GM18951 (cell line): ENCODE measurements at regions not wholly inside any gene's neighbourhood (a gene's known extent, or its start where the extent isn't known, plus 50 kb on each side); places are given as distances from the start of the nearest gene placed in this dataset.

ENCODE experiments used
- POLR2A ChIP-seq: IDR thresholded peaks from 4 replicates; pipeline ENCODE4 v1.6.1; 2011; ENCODE audit warnings: mild to moderate bottlenecking; ENCODE audit not compliant: insufficient read length, insufficient read depth; ENCODE audit errors: extremely low read depth
- in situ Hi-C: fragments of 300-500 bp; cut with MboI; formaldehyde crosslinking; loops from one replicate; pipeline ENCODE4 v1.12.0; 2022; ENCODE audit warnings: low sequenced_read_pairs, mixed read lengths, inconsistent platforms; ENCODE audit not compliant: unreplicated experiment

DNA sequence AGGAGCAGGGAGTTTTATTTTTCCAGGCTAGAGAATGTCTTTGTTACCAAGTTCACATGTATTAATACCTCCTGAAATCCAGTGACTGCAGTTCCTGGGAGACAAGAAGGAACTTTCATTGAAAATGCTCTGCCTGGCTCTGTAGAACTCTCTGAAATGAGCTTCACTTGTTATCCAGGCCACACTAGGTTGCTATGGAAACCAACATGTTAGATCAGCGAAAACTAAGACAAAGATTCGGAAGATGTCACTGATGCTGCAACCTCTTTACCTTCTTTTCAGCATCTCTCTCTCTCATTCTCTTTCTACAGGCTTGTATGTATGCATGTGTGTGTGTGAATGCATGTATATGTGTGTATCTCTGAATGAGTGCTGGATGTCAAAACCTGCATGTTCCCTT lies 218.5 kb downstream of the TRIB2 start:
- TF ChIP-seq POLR2A: no peak
- in situ Hi-C loops: no loop called here

DNA sequence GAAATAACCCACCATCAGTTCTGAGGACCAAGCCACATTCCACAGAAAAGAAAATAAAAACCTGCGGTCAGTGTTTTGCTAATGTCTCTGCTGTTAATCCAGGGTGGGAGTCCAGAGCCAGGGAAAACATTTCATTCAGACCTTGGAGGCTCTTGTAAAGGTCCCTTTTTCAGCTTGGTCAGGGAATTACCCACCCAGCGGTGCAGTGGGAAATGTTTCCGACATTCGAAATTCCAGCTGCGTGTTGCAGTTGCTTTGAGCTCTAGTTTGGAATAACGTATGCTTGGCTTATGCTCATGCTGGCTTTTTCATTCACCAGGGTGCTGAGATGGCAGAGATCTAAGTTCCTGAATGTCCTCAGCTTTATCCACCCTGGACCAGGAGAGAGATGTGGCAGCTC lies 219.1 kb downstream of the TRIB2 start:
- in situ Hi-C loops: no loop called here

DNA sequence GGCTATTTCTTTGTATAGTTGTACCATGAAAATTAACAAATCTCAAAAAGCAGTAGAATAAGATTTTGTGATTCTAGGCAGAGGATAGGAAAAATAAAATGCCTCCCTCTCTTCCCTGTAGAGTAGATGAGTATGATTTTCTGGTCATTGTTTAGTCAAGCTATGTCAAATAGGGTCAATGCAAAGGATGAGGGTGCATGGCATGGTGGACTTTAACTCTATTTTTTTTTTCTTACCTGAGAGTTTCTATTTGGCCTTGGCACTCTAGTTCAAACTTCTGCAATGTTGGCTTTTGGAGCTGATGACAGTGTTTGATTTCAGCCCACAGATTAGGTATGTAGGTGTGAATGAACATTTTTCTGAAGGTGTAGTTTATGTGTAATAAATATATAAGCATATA lies 224.5 kb downstream of the TRIB2 start:
- in situ Hi-C loops: no loop called here
- no peak for TF ChIP-seq POLR2A

More for the DNA sequence above, 219.1 kb downstream of the TRIB2 start:
- TF ChIP-seq POLR2A: no peak

DNA sequence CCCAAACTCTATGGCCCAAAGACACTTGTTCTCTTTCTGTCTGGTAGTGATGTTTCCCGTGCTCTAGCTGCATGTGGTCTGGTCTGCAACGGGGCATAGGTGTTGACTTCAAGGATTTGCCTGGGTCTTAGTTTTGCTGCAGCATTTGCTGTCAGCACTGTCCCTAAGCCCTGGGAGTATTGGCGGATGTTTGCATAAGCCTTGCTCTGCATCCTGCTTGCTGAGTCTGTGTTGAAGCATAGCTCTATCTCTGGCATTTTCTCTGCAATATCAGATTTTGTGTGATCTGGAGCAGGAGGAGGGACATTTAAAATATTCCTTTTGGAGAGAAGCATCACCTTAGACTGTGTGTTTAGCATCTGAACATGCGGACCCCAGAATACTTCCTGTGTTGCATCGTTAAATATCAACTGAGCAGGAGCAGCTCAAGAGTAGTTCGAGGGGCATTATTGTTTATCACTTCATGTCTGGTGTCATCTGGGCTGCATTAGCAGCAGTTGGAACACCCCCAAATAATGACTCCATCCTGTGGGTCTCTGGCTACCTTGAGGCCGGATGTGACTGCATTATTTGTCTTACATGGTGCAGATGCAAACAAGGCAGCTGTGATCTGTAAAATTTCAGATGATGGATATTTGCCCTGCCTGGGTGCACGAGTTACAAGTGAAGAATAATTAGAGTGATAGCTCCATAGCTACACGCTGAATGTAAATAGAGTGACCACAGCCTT lies 231.7 kb downstream of the TRIB2 start:
- TF ChIP-seq POLR2A: no peak
- in situ Hi-C loops: no loop called here

DNA sequence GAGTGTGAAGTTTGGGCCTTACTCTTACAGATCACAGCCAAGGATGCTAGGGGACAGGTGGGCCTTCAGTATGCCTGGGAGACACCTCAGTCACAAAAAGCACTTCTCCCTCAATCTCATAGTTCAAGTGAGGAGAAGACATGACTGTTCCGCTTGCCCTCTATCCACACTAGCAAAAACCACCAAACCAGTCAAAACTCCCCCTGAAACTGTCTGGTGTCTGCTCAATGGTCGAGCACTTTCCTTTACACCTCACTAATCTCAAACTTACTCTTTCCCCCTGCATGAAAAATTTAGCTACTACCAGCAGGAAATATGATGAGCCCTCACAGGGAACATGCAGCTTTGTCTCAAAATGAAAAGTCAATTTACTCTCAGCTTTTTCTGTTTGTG lies 232.2 kb downstream of the TRIB2 start:
- in situ Hi-C loops: no loop called here
- TF ChIP-seq POLR2A: no peak

DNA sequence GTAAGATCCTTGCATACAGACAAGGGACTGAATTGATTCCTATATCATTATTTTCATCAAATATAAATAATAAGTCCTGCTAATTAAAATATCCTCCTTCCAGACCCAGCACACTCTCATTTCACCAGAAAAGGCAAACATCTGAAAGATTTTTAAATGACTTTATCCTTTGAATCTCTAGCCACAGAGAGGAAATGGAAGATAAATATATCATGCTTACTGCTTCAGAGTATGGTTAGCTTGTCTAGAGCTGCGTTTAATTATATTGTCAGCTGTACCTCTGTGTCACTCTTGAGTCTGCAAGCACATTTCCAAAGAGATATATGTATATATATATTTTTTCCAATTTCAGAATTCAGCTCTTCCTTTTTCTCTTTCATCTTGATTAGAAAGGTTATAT lies 232.7 kb downstream of the TRIB2 start:
- TF ChIP-seq POLR2A: no peak
- in situ Hi-C loops: no loop called here

DNA sequence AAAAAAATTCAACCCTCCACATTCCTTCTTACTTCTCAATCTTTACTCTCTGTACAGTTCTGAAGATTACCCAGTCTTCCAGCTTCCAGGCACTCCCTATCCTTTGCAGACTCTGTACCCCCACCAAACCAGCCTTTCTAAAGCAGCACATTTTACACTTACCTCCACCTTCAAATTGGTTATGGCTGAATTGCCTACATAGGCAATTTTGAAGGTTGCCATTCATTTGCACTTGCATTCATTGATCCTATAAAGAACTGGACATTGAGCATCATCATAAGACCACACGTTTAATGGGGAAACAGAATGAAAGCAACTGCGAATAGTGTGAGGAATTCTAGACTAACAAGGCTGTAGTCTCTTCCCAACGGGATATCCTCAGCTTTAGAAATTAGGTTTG lies 233.4 kb downstream of the TRIB2 start:
- in situ Hi-C loops: no loop called here
- no peak for TF ChIP-seq POLR2A

DNA sequence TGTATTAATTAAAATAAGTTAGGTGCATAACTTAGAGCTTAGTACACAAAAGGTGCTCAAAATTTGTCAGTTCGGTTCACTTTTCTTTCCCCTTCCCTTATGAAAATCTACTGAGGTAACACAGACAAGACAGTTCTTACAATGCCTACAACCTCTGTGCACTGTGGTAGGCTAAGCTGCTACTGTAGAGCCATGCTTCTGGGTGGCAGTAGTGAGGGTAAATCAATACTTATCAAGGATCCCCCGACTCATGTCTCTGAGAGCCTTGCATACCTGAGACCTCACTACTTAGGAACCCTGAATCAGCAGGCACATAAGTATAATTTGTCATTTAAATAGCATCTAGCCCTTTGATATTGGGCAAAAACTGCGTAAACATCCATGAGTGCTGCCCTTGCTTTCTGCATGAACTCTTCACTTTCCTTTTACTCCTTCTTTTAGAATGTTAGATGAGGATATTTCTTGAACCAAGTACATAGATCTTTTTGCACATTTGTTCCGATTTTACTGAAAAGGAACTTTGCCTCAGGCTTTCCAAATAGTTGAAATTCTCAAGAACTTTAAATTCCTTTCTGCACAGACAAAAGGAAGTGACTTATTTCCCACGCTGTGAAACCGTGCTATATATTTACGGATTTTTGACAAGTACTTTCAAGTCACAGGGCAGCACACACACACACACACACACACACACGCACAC lies 234.4 kb downstream of the TRIB2 start:
- in situ Hi-C loops: no loop called here
- TF ChIP-seq POLR2A: no peak

DNA sequence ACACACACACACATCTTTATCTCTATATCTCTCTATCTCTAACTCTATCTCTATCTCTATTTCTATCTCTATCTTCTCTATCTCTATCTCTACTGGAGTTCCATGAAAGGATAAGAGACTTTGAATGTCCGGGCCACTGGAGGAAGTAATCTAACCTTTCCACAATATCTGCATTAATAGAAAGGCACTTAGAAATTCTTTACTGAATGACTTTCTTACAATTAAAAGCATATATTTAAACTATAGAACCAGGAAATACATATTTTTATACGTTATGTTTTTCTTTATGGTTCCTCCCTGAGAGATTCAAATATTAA lies 234.9 kb downstream of the TRIB2 start:
- in situ Hi-C loops: no loop called here
- no peak for TF ChIP-seq POLR2A

DNA sequence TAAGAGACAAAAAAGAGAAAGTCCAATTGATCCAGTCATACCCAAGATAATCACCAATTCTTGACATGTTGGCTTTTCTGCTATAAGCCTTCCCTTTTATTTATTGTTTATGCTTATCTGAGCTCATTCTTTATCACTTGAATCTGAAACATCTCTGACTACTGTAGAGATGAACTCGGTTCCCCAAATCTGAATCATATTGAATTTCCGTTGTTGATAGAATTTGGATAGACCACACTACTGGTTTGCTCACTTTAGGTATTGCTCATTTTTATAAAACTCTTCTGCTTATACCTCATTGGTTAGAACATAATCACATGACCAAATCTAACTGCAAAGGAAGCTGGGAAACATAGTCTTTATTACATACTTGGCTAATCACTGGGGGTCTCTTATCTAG lies 236.9 kb downstream of the TRIB2 start:
- no peak for TF ChIP-seq POLR2A
- in situ Hi-C loops: no loop called here

DNA sequence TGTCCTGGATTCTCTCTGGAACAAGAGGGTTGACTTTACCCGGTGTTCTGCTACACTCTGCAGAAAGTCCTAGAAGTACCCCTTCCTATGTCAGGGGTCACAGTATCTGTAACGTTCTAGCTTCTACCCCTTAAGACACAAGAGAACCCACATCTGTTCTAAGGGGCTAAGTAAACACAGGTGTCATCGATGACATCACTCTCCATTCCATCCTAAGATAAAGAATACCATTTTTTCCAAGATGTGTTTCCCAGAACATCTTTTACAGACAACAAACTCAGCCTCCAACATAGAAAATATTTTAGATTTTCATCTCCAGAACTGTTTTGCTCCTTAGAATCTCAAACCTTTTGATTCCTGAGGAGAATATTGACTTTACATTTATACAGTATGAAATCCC lies 239.1 kb downstream of the TRIB2 start:
- TF ChIP-seq POLR2A: no peak
- in situ Hi-C loops: no loop called here

DNA sequence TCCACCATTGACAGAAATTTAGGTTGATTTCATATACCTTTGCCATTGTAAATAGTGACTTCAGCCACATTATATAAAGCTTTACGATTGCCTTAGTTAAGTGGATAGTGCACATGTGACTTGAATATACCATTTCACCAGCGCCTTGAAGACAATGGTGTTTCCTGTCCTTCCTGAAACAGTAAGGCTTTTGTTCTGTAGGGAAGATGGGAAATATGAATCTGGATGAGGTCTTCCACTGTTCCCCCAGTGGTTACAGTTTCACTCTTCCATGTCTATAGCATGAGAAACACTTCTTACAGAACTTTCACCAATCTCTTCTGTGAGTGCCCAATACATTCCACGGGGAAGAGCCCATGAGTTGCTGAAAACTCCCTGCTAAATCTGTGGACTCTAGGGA lies 240.5 kb downstream of the TRIB2 start:
- in situ Hi-C loops: no loop called here
- TF ChIP-seq POLR2A: no peak

DNA sequence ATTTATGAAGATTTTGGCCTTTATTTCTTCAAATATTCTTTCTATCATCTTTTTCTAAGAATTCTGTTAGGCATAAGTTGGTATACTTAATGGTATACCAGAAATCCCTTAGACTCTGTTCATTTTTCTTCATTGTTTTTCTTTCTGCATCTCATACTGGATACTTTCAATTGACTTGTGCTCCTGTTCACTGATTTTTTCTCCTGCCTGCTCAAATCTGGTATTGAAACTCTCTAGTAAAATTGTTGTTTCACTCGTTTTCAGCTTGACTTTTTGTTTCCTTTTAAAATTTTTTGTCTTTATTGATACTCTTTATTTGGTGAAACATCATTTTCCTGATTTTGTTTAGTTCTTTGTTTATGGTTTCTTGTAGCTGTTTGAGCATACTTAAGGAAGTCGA lies 243.2 kb downstream of the TRIB2 start:
- in situ Hi-C loops: no loop called here
- no peak for TF ChIP-seq POLR2A

DNA sequence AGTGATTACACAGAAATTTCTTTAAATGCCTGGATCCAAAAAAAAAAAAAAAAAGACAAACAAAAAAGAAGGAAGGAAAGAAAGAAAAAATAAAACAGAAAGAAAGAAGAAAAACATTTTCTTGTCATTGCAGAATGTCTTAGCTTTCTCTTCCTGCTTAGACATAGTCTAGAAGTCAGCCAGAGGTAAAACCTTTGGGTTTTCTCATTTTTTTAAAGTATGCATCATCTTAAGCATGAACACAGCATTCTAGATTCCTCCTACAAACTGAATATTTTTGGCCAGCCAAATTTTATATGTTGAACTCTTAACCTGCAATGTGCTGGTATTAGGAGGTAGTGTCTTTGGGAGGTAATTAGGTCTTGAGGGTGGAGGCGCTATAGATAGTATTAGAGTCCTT lies 243.9 kb downstream of the TRIB2 start:
- no peak for TF ChIP-seq POLR2A
- in situ Hi-C loops: no loop called here

DNA sequence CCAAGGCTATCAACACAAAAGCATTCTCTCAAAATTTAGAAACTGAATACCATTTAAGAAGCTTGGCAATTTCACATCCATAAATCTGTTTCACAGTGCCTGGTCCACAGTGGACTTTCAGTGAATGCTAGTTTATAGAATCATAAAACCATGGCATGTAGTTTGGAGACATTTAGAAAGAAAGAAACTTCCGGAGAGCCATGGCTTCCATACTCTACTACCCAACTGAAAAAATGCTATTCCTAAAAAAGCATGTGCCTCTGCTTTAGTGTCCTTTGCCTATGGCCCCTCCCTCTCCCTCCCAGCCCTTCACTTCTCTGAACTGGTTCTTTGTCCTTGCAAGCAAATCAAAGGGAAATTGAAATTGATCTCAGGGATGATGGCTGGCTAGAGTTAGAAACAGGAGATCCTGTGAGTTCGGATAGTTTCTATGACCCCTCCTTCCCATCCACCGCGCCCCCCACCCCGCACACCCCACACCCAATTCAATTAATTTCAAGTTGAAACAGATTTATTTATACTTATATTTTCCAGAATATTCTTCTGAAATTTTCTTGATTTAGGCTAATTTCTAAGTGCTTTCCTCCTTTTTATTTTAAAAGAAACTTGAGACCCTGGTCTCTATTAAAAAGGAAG lies 248.3 kb downstream of the TRIB2 start:
- TF ChIP-seq POLR2A: no peak
- in situ Hi-C loops: no loop called here
